NOMO-1 treated with dmso at 0.1 percent for 144 hours (cell line): ENCODE measurements at regions not wholly inside any gene's neighbourhood (a gene's known extent, or its start where the extent isn't known, plus 50 kb on each side); places are given as distances from the start of the nearest gene placed in this dataset.

Experiments used
- DNase-seq: peaks from one replicate; lab custom pipeline; 2025; ENCODE audit not compliant: unreplicated experiment; lab: John Stamatoyannopoulos, UW

GRCh38 chr12:76259660-76260389 is 88.4 kb downstream of the BBS10 start:
- DNase-seq, result no peak

GRCh38 chr12:76259106-76259505 is 89.1 kb downstream of the BBS10 start:
- no peak for DNase-seq

GRCh38 chr12:76256904-76257303 is 91.3 kb downstream of the BBS10 start:
- DNase-seq, result no peak

GRCh38 chr12:76256321-76256720 is 91.9 kb downstream of the BBS10 start:
- DNase-seq, result no peak

DNA sequence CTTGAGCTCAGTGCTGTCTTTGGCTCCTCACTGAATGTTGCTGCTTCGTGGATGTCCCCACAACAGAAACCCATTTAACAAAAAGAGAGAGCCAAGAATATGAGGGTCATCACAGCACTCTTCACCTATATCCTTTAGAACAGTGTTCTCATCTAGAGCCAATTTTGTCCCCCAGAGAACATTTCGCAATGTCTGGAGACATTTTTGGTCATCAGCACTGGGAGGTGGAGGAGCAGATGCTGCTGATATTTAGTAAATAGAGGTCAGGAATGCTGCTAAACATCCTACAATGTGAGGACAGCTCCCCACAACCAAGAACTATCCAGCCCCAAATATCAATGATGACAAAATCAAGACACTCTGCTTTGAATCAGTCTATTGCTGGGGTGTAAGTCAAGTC is 92.5 kb downstream of the BBS10 start:
- DNase-seq, result no peak

DNA sequence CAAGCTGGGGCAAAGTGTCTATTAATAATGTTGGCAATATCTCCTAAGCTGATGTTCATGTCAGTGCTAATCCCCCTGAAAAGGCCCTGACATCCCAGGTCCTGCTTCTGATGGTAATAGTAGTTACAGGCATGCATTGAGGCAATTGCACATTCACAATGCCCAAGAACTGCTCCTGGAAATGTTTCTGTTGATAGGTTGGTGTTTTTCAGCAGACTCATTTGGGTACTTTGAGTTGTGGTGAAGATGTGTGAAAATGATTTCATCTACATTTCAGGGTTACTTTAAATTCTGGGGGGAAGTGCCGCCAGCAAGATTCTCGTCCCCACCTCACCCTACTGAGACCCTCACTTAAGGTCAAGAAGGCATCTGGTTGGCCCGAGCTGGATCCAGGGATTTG is 92.9 kb downstream of the BBS10 start:
- DNase-seq, result no peak

DNA sequence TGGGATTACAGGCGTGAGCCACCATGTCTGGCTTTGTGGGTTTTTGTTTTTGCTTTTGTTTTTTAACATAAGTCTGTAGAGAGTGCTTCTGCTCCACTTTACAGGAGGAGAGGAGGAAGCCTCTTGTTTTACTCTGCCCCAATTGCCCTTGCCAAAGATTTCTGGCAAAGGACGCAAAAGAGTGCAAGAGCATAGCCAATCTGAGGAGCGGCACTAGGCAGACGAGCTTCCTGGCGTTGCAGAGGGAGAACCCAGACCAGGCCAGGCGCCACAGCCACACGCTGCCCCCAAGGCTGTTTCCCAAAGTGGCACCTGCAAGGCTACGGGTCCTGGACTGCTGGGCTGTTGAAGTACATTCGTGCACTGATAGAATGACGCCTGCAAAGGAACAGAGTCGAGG is 96.2 kb downstream of the BBS10 start:
- DNase-seq, result no peak

DNA sequence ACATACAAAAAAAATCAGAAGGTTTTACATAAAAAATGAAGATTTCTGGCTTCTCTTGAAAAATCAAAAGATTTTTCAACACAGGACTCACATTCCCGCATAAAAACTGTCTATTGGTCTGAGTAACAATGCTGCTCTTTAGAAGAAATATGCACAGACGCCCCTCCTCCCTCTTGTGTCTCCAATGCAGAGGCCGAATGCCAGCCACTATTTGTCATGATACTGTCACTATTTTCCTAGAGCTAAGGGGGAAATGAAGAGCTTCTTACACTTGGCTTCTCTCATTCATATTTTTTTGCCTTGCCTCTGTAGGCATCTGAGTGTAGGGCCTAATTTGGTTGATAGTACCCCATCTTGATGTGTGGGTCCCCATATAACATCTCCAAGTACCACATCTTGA is 98.0 kb downstream of the BBS10 start:
- DNase-seq, result no peak

DNA sequence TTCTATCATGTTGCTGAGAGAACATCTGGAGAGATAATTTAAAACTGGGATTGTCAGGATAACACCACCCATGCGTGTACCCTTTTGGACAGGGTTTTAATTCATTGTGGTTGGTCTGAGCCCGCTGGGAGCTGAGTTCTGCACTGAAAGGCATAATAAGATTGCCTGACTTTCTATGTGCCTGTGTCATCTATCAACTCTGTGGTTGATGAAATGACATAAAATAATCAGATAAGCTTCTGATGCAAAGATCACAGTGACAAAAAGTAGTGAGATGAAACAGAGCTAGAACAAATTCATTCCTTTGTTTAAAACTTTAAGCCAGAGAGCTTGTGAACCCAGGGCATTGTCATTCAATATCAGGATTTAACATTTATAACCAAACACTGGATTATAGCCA is 98.7 kb downstream of the BBS10 start:
- DNase-seq, result no peak

- no peak for DNase-seq
Measured at GRCh38 chr12:76247992-76248391, 100.2 kb downstream of the BBS10 start.

- DNase-seq, result no peak
Measured at GRCh38 chr12:76247026-76247646, 101.1 kb downstream of the BBS10 start.

DNA sequence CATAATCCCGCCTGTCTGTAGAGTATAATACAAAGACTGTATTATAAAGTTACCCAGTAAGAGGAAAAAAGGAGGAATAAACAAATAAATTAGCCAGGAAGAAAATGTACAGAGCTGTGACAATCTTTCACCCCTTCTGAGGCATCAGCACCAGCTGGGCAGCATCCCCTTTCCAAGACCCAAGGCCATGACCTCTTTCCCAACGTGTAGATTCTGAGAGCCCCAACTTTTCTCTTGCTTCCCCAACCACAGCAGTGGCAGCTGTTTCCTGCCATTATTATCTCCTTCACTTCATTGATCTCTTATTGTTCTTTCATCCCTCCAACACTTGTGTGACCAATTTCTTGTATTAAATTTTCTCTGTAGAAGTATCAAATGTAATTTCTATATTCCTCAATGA is 101.6 kb downstream of the BBS10 start:
- no peak for DNase-seq

DNA sequence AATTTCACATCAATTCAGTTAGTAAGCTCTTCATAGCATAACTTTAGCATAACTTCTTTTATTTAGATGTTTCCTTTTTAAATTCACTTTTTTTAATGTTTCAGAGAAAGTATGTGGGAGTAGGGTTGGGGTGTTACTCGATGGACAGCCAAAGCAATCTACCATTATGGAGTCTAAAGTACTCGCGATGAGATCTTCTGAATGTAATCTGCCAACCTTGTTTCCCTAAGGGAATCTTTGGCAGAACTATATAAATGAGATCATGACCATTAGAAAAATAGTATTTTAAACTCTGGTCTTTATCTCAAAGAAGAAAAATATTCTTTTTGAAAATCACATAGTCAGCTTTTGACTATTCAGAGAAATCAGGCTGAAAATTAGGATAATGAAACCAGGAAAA is 103.9 kb downstream of the BBS10 start:
- no peak for DNase-seq

DNA sequence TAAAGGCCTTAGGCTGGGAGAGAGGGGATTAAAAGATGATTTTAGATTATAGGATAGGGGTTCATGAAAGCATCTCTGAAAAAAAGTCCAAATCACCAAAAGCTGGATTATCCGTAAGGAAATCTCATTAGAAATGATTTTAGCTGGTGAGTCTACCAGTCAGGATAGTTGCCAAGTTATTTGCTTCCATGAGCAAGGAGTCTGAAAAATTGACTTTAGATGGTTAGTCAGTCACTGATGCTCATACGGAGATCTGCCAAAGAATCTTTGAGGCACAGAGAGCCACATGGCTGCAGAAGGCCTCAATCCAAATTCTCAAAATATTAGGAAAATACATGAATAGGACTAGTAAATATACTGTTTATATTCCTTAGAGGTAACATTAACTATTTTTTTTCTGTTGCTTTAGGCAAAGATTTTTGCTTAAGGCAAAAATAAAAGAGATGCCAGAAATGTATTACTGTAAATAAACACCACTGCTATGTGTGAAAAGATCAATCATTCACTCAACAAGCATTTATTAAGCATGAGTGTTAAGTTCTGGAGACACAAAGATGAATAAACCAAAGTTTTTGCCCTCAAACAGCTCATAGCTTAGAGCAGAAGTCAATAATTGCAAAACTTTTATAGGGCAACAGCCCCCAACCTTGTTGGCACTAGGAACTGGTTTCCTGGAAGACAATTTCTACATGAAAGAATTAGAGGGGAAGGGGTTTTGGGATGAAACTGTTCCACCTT is 105.2 kb downstream of the BBS10 start:
- DNase-seq, result no peak

DNA sequence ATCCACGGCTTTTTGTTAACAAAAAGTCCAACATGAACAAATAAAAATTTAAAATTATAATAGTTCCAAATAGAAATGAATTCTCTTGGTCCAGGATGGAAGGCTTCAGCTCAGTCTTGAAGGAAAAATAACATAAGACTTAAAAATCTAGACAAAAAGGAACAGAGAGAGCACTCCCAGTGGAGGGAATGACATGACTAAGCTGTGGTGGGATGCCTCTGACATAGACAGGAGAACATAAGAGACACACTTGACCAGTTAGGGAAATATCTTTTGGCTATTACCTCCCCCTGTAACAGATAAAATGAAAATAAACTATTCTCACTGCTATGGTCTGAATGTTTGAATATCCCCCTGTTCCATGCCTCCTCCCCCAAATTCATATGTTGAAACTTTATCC is 106.8 kb downstream of the BBS10 start:
- no peak for DNase-seq

GRCh38 chr12:76240281-76240680 is 107.9 kb downstream of the BBS10 start:
- no peak for DNase-seq

GRCh38 chr12:76238688-76239087 is 109.5 kb downstream of the BBS10 start:
- DNase-seq, result no peak

DNA sequence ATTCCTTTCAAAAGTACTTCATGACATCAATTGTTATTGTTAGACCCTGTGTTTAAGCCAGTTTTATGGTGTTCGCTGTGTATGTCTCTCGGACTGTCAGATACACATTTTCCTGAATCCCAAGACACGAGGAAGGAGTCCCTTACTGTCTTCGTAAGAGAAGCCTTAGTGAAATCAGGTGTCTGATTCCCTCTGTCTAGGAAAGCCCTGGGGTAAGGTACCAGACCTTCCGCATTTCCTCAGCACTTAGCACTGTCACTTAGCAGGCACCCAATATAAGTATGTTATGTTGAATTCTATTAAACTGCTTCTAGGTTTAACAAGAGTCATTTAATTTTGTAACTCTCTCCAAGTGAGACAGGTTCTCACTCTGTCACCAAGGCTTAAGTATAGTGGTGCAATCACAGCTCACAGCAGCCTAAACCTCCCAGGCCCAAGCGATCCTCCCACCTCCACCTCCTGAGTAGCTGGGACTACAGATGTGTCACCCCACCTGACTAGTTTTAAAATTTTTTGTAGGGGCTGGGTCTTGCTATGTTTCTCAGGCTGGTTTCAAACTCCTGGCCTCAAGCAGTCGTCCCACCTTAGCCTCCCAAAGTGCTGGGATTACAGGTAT is 111.0 kb downstream of the BBS10 start:
- no peak for DNase-seq

- no peak for DNase-seq
Measured at GRCh38 chr12:76236640-76237039, 111.6 kb downstream of the BBS10 start.

- DNase-seq, result no peak
Measured at GRCh38 chr12:76234741-76235140, 113.5 kb downstream of the BBS10 start.

DNA sequence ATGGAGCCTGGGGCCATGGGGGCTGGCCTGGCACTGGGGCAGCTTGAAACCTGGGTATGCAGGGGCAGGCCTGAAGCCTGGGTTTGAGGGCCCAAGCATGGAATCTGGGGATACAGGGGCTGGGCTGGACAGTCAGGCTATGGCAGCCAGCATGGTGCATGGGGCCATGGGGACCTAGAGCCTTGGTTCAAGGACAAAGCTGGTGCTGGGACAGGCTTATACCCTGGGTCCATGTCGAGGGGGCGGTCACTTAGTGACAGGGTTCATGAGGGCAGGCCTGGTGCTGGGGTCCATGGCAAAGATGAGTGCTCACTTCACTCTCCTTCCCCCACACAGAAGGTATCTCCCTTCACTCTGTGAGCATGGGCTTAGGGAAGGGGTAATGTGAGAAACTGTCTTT is 116.2 kb downstream of the BBS10 start:
- no peak for DNase-seq

DNA sequence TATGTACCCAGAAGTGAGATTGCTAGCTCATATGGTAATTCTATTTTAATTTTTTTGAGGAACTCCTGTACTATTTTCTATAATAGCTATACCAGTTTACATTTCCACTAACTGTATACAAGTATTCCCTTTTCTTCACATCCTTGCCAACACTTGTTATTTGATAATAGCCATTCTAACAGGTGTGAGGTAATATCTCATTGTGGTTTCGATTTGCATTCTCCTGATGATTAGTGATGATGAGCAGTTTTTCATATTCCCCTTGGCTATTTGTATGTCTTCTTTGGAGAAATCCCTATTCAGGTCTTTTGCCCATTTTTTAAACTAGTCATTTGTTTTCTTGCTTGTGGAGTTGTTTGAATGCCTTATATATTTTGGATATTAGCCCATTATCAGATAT is 121.3 kb downstream of the BBS10 start:
- no peak for DNase-seq
